IMR-90 (cell line): ENCODE measurements at regions not wholly inside any gene's neighbourhood (a gene's known extent, or its start where the extent isn't known, plus 50 kb on each side); places are given as distances from the start of the nearest gene placed in this dataset.

ENCODE experiments used
- ATAC-seq: fragments of 200-7000 bp; cut with Tn5 transposase; 2 replicates; pipeline ENCODE4 v1.9.1; 2020; ENCODE audit warnings: low read depth, mild to moderate bottlenecking, moderate library complexity
- BruUV-seq: library from RNA; stranded (reverse); fragments of 400-500 nt; replicated peaks from 2 replicates; lab custom pipeline; 2021; lab: Mats Ljungman, UMichigan
- CTCF ChIA-PET: fragments of 300-600 bp; formaldehyde crosslinking; extraction: SDS; loops from one replicate; lab custom pipeline; 2021; ENCODE audit warnings: antibody characterized with exemption; lab: Yijun Ruan, JAX
- POLR2A ChIA-PET: fragments of 300-600 bp; sonication (Branson Sonifier 250); formaldehyde crosslinking; loops from one replicate; lab custom pipeline; 2022; ENCODE audit warnings: antibody characterized with exemption; ENCODE audit not compliant: unreplicated experiment; lab: Charles Lee
- DNase-seq: peaks from one replicate; pipeline ENCODE4 v3.0.0; 2013
- H2AFZ ChIP-seq: replicated peaks from 2 replicates; pipeline ENCODE3; 2013; ENCODE audit warnings: low read length, mild to moderate bottlenecking; ENCODE audit not compliant: poor library complexity
- H2AK5ac ChIP-seq: 2 replicates; pipeline ENCODE4 v1.6.1; 2013; ENCODE audit warnings: low read depth, low read length, inconsistent platforms
- H2AK9ac ChIP-seq: replicated peaks from 2 replicates; pipeline ENCODE3; 2013; ENCODE audit warnings: mild to moderate bottlenecking, low read depth, low read length, moderate library complexity; ENCODE audit not compliant: poor library complexity
- H2BK120ac ChIP-seq: 2 replicates; pipeline ENCODE4 v1.6.1; 2013; ENCODE audit warnings: low read depth, low read length, inconsistent platforms
- H2BK15ac ChIP-seq: 3 replicates; pipeline ENCODE4 v1.6.1; 2013; ENCODE audit warnings: low read depth, low read length, inconsistent platforms
- H2BK20ac ChIP-seq: 2 replicates; pipeline ENCODE4 v1.6.1; 2013; ENCODE audit warnings: low read depth, mild to moderate bottlenecking, inconsistent platforms, low read length, moderate library complexity
- H2BK5ac ChIP-seq: 2 replicates; pipeline ENCODE4 v1.6.1; 2013; ENCODE audit warnings: mild to moderate bottlenecking, low read depth, low read length, inconsistent platforms; ENCODE audit not compliant: poor library complexity, severe bottlenecking
- H3K14ac ChIP-seq: replicated peaks from 2 replicates; pipeline ENCODE4 v1.6.1; 2013; ENCODE audit warnings: low read depth, low read length, inconsistent platforms
- H3K18ac ChIP-seq: 2 replicates; pipeline ENCODE4 v1.6.1; 2013; ENCODE audit warnings: low read depth, low read length, control low read depth
- H3K23ac ChIP-seq: 2 replicates; pipeline ENCODE4 v1.6.1; 2013; ENCODE audit warnings: low read depth, low read length, inconsistent platforms
- H3K27ac ChIP-seq: 2 replicates; pipeline ENCODE4 v1.5.1; 2013; ENCODE audit warnings: mild to moderate bottlenecking, control low read depth, low read length; ENCODE audit not compliant: insufficient read depth
- H3K27me3 ChIP-seq: 2 replicates; pipeline ENCODE4 v1.6.1; 2013; ENCODE audit warnings: low read length; ENCODE audit not compliant: control insufficient read depth, insufficient read depth
- H3K36me3 ChIP-seq: 2 replicates; pipeline ENCODE4 v1.6.1; 2013; ENCODE audit warnings: low read length, mixed read lengths; ENCODE audit not compliant: control insufficient read depth, insufficient read depth
- H3K4ac ChIP-seq: 2 replicates; pipeline ENCODE4 v1.6.1; 2013; ENCODE audit warnings: low read depth, low read length, inconsistent platforms
- H3K4me1 ChIP-seq: 2 replicates; pipeline ENCODE4 v1.6.1; 2013; ENCODE audit warnings: low read length, mixed read lengths; ENCODE audit not compliant: control insufficient read depth, insufficient read depth
- H3K4me2 ChIP-seq: 2 replicates; pipeline ENCODE4 v1.6.1; 2013; ENCODE audit warnings: low read depth, mild to moderate bottlenecking, control low read depth, low read length, moderate library complexity
- H3K4me3 ChIP-seq: 2 replicates; pipeline ENCODE4 v1.5.1; 2013; ENCODE audit warnings: low read depth, mild to moderate bottlenecking, control low read depth, low read length, moderate library complexity; ENCODE audit not compliant: insufficient read depth
- H3K56ac ChIP-seq: 2 replicates; pipeline ENCODE4 v1.6.1; 2013; ENCODE audit warnings: low read length, inconsistent platforms; ENCODE audit not compliant: insufficient read depth; ENCODE audit errors: extremely low read depth
- H3K79me1 ChIP-seq, 2 experiments: 2 replicates each; pipeline ENCODE4 v1.6.1; 2013; ENCODE audit warnings: low read length in 2 of 2, inconsistent platforms in 1 of 2, low read depth in 1 of 2
- H3K9ac ChIP-seq: 2 replicates; pipeline ENCODE4 v1.6.1; 2013; ENCODE audit warnings: low read depth, low read length, control low read depth
- H3K9me1 ChIP-seq: 2 replicates; pipeline ENCODE4 v1.6.1; 2013; ENCODE audit warnings: low read length, inconsistent platforms; ENCODE audit not compliant: insufficient read depth
- H3K9me3 ChIP-seq: 2 replicates; pipeline ENCODE4 v1.6.1; 2013; ENCODE audit warnings: low read length; ENCODE audit not compliant: control insufficient read depth, insufficient read depth
- H4K20me1 ChIP-seq: 2 replicates; pipeline ENCODE4 v1.6.1; 2013; ENCODE audit warnings: low read length, inconsistent platforms; ENCODE audit not compliant: insufficient read depth
- H4K5ac ChIP-seq: 2 replicates; pipeline ENCODE4 v1.6.1; 2013; ENCODE audit warnings: mild to moderate bottlenecking, low read depth, low read length, control low read depth
- H4K8ac ChIP-seq, 2 experiments: 2 replicates each; pipeline ENCODE4 v1.6.1; 2013; ENCODE audit warnings: low read depth in 2 of 2, low read length in 2 of 2, control low read depth in 1 of 2, inconsistent platforms in 1 of 2
- H4K91ac ChIP-seq: 2 replicates; pipeline ENCODE4 v1.6.1; 2013; ENCODE audit warnings: low read depth, low read length, inconsistent platforms; ENCODE audit not compliant: insufficient read depth
- BHLHE40 ChIP-seq: fragments of 150-350 bp; IDR thresholded peaks from 2 replicates; pipeline ENCODE4 v1.6.1; 2016; ENCODE audit warnings: mild to moderate bottlenecking, low read depth, low read length
- CEBPB ChIP-seq: IDR thresholded peaks from 2 replicates; pipeline ENCODE4 v1.6.1; 2012; ENCODE audit warnings: low read depth, low read length, improper control_type of control experiment
- CHD1 ChIP-seq: IDR thresholded peaks from 2 replicates; pipeline ENCODE4 v1.6.1; 2012; ENCODE audit warnings: low read depth, low read length, improper control_type of control experiment
- FOS ChIP-seq: fragments of 150-350 bp; IDR thresholded peaks from 2 replicates; pipeline ENCODE4 v1.6.1; 2016; ENCODE audit warnings: low read depth, low read length
- MAFK ChIP-seq: IDR thresholded peaks from 2 replicates; pipeline ENCODE4 v1.6.1; 2012; ENCODE audit warnings: low read depth, low read length, improper control_type of control experiment
- MAZ ChIP-seq: IDR thresholded peaks from 2 replicates; pipeline ENCODE4 v1.6.1; 2012; ENCODE audit warnings: low read depth, mild to moderate bottlenecking, low read length, improper control_type of control experiment, moderate library complexity, borderline replicate concordance
- MXI1 ChIP-seq: IDR thresholded peaks from 2 replicates; pipeline ENCODE4 v1.6.1; 2012; ENCODE audit warnings: low read depth, mild to moderate bottlenecking, low read length, moderate library complexity, borderline replicate concordance
- NFE2L2 ChIP-seq: fragments of 150-350 bp; IDR thresholded peaks from 2 replicates; pipeline ENCODE4 v1.6.1; 2016; ENCODE audit warnings: low read depth, mild to moderate bottlenecking, low read length
- POLR2A ChIP-seq: IDR thresholded peaks from 2 replicates; pipeline ENCODE4 v1.6.1; 2012; ENCODE audit warnings: mild to moderate bottlenecking, low read depth, low read length
- RAD21 ChIP-seq: IDR thresholded peaks from 2 replicates; pipeline ENCODE4 v1.6.1; 2012; ENCODE audit warnings: low read length, improper control_type of control experiment
- RCOR1 ChIP-seq: IDR thresholded peaks from 2 replicates; pipeline ENCODE4 v1.6.1; 2012; ENCODE audit warnings: mild to moderate bottlenecking, low read length, improper control_type of control experiment; ENCODE audit not compliant: insufficient replicate concordance
- RFX5 ChIP-seq: IDR thresholded peaks from 2 replicates; pipeline ENCODE4 v1.8.0; 2012; ENCODE audit warnings: low read depth, mild to moderate bottlenecking, low read length, moderate library complexity
- SMC3 ChIP-seq: fragments of 150-350 bp; IDR thresholded peaks from 2 replicates; pipeline ENCODE4 v1.6.1; 2016; ENCODE audit warnings: low read depth, mild to moderate bottlenecking, antibody characterized with exemption, low read length, moderate library complexity
- WGBS, 2 experiments: methylation state at CpG; one replicate each; pipeline versions ENCODE4 v1.1.5 to v1.1.7; 2013; ENCODE audit warnings: missing lambda C conversion rate in 2 of 2; ENCODE audit not compliant: insufficient read length in 1 of 2; ENCODE audit errors: extremely low coverage in 2 of 2; 5-methylcytosine and 5-hydroxymethylcytosine counted together
- dilution Hi-C: fragments of 300-500 bp; cut with HindIII; formaldehyde crosslinking; loops from one replicate; pipeline ENCODE4 v1.14.3; 2018; ENCODE audit warnings: low sequenced_read_pairs; ENCODE audit not compliant: unreplicated experiment
- in situ Hi-C: fragments of 300-500 bp; cut with MboI; formaldehyde crosslinking; loops from 3 replicates; pipeline ENCODE4 v1.14.3; 2019; ENCODE audit warnings: low sequenced_read_pairs, inconsistent platforms, mixed read lengths
- intact Hi-C: fragments of 100-400 bp; cut with micrococcal nuclease; formaldehyde crosslinking; loops from 2 replicates; pipeline ENCODE4 v1.10.0; 2022
- TF ChIP-seq, protein P1 (sequence below): conservative IDR thresholded peaks from 2 replicates; pipeline ENCODE4 v1.5.1; 2012; ENCODE audit warnings: mild to moderate bottlenecking, low read depth, low read length, improper control_type of control experiment
- TF ChIP-seq, protein P2 (sequence below): fragments of 150-350 bp; IDR thresholded peaks from 2 replicates; pipeline ENCODE4 v1.6.1; 2017; ENCODE audit warnings: mild to moderate bottlenecking, antibody characterized with exemption, low read length, low read depth
- TF ChIP-seq, protein P3 (sequence below): fragments of 150-350 bp; IDR thresholded peaks from 2 replicates; pipeline ENCODE4 v1.6.1; 2016; ENCODE audit warnings: low read depth, mild to moderate bottlenecking, low read length, moderate library complexity, borderline replicate concordance

DNA sequence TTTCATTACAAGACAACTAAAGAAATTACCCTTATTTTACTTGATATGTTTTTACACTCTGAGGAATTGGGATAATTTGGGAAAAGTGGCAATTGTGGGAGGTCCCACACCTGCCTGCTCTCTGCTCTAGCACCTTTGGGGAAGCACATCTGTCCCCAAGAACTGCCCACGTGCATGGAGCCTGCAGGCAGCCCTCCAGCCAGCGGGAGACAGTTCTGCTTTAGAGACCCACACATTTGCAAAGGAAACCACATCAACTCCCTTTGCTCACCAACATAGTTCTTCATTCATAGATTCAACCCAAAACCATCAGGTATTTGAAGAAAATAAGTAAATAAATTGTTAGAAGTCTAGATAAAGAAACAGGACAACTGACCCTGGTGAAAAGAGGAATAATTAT, 239.9 kb upstream of the ID2 start:
- Histone ChIP-seq H3K9ac (no peak overlapping the region), H3K27ac (no peak overlapping the region), H3K79me1 (no peaks in the 10 kb centered on the region), H3K4me2 (no peak overlapping the region), H3K14ac (no peak overlapping the region), H3K4ac (no peak overlapping the region), H3K18ac (no peak overlapping the region), H4K20me1 (no peaks in the 10 kb centered on the region), H3K9me1 (no peaks in the 10 kb centered on the region), H2BK120ac (no peak overlapping the region), H2BK5ac (no peak overlapping the region), H2BK15ac (no peak overlapping the region), H3K36me3 (no peaks in the 10 kb centered on the region), H3K56ac (no peak overlapping the region), H3K23ac (no peak overlapping the region), H2AK5ac (no peak overlapping the region), H2AFZ (no peak overlapping the region), H3K9me3 (no peaks in the 10 kb centered on the region), H3K4me1 (no peaks in the 10 kb centered on the region), H4K91ac (no peak overlapping the region), H2AK9ac (no peak overlapping the region), H3K4me3 (no peak overlapping the region), H3K27me3 (peaks cover 2% of the 10 kb centered on the region), H4K5ac (no peak overlapping the region), H4K8ac (no peak overlapping the region), H2BK20ac (no peak overlapping the region)
- WGBS, 2 experiments = no CpG with 5 or more reads among the region's 2 CpGs
- ChIA-PET POLR2A (no interaction called here), CTCF (no interaction called here)
- DNase-seq = no peak
- dilution Hi-C loops (no loop called here), in situ Hi-C loops (no loop called here), intact Hi-C loops (no loop called here)
- no peak for ATAC-seq
- TF ChIP-seq MAFK = no peak
- TF ChIP-seq CHD1 = no peak
- no peak for TF ChIP-seq MAZ
- no peak for TF ChIP-seq RFX5
- TF ChIP-seq, protein P1, sequence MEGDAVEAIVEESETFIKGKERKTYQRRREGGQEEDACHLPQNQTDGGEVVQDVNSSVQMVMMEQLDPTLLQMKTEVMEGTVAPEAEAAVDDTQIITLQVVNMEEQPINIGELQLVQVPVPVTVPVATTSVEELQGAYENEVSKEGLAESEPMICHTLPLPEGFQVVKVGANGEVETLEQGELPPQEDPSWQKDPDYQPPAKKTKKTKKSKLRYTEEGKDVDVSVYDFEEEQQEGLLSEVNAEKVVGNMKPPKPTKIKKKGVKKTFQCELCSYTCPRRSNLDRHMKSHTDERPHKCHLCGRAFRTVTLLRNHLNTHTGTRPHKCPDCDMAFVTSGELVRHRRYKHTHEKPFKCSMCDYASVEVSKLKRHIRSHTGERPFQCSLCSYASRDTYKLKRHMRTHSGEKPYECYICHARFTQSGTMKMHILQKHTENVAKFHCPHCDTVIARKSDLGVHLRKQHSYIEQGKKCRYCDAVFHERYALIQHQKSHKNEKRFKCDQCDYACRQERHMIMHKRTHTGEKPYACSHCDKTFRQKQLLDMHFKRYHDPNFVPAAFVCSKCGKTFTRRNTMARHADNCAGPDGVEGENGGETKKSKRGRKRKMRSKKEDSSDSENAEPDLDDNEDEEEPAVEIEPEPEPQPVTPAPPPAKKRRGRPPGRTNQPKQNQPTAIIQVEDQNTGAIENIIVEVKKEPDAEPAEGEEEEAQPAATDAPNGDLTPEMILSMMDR = no peak
- TF ChIP-seq BHLHE40 = no peak
- TF ChIP-seq SMC3 = no peak
- TF ChIP-seq FOS = no peak
- TF ChIP-seq, protein P2, sequence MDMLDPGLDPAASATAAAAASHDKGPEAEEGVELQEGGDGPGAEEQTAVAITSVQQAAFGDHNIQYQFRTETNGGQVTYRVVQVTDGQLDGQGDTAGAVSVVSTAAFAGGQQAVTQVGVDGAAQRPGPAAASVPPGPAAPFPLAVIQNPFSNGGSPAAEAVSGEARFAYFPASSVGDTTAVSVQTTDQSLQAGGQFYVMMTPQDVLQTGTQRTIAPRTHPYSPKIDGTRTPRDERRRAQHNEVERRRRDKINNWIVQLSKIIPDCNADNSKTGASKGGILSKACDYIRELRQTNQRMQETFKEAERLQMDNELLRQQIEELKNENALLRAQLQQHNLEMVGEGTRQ = no peak
- TF ChIP-seq NFE2L2 = no peak
- no peak for TF ChIP-seq POLR2A
- TF ChIP-seq, protein P3, sequence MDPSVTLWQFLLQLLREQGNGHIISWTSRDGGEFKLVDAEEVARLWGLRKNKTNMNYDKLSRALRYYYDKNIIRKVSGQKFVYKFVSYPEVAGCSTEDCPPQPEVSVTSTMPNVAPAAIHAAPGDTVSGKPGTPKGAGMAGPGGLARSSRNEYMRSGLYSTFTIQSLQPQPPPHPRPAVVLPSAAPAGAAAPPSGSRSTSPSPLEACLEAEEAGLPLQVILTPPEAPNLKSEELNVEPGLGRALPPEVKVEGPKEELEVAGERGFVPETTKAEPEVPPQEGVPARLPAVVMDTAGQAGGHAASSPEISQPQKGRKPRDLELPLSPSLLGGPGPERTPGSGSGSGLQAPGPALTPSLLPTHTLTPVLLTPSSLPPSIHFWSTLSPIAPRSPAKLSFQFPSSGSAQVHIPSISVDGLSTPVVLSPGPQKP = no peak
- no peak for TF ChIP-seq MXI1
- no peak for TF ChIP-seq CEBPB
- no peak for TF ChIP-seq RCOR1
- TF ChIP-seq RAD21 = no peak
- BruUV-seq = no TSS peak
